GM18498 (cell line): ENCODE measurements at regions not wholly inside any gene's neighbourhood (a gene's known extent, or its start where the extent isn't known, plus 50 kb on each side); places are given as distances from the start of the nearest gene placed in this dataset.
"Not testable (repeated sequence)": the region's sequence is repeated elsewhere in the genome, so short reads cannot be mapped to it uniquely, and the experiment has no call there.

ENCODE experiments used
- ATAC-seq: cut with Tn5 transposase; IDR thresholded peaks from one replicate; pipeline ENCODE4 v1.9.1; 2021; ENCODE audit warnings: mild to moderate bottlenecking, moderate library complexity; ENCODE audit not compliant: unreplicated experiment

DNA sequence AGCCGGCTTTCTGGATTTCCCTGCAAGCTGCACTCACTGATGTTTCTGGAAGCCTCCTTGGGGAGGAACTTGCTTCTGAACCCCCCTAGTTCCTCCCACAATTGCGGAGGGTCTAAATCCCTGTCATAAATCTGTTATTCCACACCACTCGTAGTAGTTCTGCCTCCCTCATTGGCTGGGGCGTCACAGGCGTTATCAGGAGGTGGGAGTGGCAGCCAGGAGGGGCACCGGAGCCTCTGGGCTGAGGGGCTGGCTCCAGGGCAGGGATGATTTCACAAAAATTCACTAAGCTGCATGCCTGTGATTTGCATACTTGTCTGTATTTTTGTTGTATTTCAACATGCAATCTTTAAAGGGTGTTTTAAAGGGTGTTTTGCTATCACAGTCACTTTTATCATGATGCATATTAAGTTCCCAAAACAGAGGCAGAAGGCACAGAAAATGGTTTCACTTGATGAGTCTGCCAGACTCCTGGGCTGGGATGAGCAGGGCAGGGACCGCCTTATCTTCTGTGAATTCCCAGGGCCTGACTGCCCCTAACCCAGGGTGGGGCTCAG, 176.2 kb upstream of the FOXF1 start:
- no peak for ATAC-seq

DNA sequence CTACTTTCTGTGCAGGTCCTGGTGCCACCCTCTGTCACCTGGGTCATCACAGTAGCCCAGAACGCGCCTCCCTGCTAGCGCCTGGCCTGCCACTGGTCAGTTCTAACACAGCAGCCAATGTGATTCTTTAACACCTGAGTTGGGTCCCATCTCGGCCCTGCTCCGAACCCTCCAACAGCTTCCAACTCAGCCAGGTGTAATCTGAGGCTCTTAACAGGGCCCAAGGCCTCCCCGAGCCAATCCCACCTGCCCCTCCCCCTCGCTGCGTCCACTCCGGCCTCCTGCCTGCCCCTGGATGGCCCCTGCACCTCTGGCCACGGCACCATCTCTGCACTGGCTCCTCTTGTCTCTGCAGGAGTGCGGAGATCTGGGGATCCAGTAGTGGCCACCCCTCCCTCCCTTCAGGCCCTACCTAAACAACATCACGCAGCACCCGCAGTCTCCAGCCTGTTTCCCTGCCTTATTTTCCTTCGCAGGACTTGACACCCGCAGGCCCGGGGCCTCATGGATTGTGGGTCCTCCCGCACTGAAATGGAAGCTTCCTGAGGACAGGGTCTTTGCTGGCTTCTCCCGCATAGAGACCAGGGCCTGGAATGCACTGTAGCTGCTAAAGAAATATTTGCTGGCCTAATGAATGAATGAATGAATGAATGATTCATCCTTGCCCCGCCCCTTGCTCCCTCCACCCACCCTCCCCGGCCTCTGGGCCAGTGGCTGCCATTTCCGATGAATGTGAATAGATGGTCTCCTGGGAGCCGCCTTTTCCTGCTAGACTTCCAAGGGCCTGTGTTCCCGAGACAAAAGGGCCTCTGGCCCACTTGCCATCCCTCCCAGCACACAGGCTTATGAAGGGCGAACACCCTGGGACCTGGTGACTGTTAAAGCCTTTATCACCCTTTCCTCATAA, 174.8 kb upstream of the FOXF1 start:
- ATAC-seq: no peak

DNA sequence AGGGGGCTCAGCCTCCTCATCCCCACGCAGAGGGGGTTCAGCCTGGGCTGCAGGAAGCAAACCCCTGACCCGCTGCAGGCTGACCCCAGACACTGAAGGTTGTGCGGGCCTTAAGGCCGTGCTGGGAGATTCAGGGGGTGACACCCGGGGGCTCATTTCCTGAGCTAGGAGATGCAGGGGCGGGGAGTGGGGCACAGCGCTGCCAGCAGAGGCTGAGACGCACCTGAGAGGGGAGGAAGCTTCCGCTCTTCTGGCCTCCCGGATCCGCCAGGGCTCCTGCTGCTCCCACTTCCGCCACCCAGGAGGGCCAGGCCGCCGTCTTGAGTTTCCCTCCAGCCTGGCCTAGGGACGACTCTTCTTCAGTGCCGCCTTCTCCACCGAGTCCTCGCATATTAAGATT, 173.2 kb upstream of the FOXF1 start:
- no peak for ATAC-seq

DNA sequence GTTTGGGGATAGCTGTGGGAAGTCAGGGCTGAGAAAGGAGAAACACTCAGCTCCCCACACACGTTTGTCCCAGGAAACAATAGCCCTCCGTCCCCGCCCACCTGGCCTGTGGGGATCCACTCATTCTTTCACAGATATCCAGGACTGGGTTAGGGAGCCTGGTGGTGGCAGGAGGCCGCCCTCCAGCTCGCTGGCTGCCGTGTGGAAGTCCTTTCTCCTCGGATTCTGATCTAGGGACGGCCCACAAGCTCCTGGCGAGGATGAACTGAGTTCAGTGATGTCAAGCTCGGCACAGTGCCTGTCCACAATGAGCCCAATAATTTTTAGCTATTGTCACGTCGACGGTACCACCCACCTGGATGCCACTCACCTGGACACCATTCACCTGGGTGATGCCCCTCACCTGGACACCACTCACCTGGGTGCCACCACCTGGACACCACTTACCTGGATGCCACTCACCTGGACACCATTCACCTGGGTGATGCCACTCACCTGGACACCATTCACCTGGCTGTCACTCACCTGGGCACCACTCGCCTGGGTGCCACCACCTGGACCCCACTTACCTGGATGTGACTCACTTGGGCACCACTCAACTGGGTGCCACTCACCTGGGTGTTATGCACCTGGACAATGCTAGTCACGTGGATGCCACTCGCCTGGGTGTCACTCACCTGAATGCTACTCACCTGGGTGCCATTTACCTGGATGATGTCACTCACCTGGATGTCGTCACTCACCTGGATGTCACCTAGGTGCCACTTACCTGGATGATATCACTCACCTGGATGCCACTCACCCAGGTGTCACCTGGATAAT, 172.5 kb upstream of the FOXF1 start:
- ATAC-seq: no peak

DNA sequence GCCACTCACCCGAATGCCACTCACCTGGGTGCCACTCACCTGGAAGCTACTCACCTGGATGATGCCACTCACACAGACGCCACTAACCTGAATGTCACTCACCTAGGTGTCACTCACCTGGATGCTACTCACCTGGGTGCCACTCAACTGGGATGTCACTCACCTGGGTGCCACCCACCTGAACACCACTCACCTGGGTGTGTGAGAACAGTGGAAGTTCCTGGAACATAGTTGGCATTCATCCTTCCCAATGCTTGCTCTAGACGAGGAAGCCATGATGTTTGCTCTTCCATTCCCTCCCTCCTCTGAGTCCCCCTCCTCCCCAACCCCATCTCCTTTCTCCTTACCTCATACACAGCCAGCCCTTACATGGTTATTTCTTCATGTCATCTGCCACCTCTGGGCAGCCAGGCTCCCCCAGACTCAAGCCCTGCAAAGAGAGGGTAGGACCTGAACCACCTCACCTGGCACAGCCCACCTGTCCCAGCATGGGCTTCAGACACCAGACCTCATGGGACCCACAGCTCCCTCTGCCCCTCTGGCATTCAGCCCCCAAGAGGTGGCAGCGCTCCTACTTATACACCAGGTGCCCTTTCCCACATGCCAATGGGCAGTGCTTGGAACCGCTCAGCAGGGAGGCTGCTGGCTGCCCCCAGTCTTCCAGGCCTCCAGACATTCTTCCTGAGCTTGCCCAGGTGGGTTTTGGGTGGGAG, 171.8 kb upstream of the FOXF1 start:
- no peak for ATAC-seq

DNA sequence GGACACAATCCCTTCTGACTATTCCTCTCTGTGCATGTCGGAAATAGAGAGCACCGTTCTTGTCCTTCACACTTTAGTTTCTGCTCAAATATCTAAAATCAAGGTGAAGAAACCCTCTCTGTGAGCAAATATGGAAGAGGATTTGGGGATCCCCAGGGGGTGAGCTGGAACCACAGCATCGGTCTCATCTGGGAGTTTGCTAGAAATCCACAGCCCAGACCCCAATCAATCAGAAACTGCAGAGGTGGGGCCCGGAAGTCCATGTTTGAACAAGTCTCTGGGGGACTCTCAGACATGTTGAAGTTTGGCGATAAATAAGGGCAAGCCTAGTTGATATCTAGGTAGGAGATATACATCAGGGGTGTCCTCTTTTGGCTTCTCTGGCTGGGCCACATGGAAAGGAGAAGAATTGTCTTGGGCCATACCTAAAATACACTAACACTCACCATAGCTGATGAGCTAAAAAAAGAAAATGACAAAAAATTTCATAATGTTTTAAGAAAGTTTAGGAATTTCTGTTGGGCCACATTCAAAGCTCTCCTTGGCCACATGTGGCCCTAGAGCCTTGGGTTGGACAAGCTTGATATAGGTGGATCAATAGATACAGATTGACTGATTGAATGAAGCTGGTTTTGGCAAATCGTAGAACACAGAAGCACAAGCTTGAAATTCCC, 168.0 kb upstream of the FOXF1 start:
- no peak for ATAC-seq

DNA sequence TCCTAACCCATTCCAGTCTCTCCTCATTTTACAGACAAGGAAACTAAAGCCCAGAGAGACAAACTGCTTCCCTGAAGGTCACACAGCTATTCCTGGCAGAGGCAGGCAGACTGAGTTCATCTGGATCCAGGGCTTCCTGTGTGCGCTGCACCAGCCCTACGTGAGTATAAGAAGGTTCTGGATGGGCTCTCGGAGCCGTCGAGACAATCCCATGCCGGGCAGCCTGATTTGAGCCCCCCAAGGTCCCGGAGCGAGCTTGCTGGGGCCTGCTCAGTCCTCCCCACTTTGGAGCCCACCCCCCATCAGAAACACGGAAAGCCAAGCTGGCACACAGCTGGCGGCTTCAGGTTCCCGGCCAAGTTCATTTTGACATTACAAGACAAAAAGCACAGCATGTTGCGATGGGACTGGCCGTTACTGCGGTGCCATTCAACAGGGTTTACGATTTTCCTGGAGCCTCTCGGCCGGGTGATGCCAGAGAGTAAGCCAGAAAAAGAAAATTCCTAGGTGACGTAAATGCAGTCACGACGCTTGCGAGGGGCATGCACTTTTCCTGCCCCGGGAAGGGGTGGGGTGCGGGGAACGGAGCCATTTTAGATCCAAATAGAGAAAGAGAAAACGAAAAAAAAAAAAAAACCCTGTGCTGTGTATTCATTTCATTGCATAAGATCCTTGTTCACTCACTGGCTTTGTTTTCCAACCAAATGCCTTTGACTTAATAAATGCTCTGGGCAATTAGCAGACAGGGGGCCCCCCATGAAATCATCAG, 167.1 kb upstream of the FOXF1 start:
- no peak for ATAC-seq

DNA sequence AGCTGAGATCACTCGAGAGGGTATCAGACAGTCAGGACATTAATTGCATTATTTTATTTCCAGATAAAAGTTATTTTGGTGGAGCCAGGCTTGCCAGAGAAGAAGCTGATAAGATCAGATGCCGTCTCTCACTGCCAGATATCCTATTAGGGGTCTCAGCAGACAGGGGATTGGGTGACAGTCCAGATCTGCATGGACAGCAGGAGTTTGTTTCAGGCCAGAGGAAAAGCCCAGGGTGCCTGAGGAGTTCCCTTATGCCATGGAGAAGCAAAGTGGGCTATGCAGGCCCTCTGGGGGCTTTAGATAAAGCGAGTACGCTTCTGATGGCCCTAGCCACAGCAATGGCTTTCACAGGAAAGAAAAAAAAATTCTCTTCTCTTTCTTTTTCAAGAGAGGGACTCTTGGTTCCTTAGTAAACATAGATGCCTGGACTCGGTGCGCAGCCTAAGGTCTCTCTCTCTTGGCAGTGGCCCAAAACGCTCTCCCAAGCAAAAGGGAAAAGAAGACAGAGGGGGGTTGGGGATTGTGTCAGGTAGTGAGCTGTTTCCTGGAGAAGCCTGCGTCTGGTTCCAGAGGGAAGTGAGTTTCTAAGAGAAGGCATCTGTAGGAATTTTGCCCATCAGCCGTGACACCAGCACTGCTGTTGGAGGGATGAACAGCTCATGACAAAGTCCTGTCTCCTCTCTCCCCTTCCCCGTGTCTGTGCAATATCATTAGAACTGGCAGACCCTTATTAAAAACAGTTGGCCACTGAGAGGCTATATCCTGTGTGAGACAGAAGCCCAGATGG, 166.3 kb upstream of the FOXF1 start:
- ATAC-seq: no peak

DNA sequence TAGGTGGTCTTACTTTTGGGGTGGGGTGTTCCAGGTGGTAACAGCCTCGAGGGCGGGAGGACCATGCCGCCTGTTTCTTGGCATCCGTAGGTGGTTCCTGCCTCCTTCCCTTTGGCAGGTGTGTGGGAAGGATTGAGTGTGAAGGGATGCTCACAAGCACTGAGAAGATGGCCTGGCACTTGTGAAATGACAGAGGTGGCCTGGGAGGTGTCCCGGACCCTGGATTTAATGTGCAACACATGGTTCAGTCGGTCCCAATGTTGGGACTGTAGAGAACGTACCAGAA, 165.8 kb upstream of the FOXF1 start:
- ATAC-seq: no peak

DNA sequence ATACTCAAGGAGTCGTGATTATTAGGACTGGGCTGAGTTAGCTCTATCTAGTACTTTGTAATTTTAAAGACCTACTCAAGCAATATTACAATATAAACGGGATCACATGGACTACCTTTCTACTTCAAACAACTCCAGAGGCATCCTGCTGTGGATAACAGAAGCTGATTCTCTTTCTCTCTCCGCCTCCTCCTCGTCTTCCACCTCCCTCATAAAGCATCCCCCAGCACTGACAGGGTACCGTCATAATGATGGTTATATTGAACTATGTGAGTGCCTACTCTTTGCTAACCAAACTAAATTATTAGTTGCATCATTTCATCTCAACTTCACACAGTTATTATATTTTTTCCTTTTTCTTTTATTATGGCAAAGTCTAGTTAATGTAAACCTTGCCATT, 165.4 kb upstream of the FOXF1 start:
- no peak for ATAC-seq

DNA sequence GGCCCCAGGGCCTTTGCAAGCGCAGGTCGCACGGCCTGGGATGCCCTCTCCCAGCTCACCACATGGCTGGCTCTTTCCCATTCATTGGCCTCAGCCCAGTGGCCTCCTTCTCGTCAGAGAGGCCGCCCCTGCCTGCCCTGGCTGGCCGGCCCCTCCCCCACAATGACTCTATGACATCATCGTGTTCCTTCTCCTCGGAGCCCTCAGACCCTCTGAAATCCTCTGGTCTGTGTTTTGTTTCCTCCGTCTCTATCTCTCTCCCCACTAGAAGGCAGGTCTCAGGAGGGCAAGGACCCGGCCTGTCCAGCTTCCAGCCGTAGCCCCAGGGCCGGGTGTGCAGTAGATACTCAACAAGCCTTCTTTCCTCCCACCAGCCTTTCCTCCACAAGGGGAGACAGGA, 164.8 kb upstream of the FOXF1 start:
- no peak for ATAC-seq

DNA sequence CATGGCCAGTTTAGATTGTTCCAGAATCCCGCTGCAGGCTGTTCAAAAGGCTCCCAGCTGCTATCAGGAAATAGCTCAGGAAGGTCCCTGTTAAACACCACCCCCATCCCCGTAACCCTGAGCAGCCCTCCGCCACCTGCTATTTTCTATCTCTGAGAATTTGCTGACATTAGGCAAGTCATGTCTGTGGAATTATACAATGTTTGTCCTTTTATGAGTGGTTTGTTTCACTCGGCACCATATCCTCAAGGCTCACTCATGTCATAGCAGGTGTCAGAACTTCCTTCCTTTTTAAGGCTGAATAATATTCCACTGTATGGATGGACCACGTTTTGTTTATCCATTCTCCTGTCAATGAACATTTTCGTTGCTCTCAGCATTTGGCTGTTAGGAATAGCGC, 164.3 kb upstream of the FOXF1 start:
- ATAC-seq: no peak

DNA sequence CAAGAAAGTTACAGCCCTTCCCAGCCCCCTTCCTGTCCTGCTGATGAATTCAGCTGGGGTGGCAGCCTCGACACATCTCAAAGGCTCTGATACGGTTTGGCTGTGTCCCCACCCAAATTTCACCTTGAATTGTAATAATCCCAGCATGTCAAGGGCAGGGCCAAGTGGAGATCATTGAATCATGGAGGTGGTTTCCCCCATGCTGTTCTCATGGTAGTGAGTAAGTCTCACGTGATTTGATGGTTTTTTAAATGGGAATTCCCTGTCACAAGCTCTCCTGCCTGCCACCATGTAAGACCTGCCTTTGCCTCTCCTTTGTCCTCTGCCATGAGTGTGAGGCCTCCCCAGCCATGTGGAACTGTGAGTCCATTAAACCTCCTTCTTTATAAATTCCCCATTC, 163.2 kb upstream of the FOXF1 start:
- ATAC-seq: no peak

DNA sequence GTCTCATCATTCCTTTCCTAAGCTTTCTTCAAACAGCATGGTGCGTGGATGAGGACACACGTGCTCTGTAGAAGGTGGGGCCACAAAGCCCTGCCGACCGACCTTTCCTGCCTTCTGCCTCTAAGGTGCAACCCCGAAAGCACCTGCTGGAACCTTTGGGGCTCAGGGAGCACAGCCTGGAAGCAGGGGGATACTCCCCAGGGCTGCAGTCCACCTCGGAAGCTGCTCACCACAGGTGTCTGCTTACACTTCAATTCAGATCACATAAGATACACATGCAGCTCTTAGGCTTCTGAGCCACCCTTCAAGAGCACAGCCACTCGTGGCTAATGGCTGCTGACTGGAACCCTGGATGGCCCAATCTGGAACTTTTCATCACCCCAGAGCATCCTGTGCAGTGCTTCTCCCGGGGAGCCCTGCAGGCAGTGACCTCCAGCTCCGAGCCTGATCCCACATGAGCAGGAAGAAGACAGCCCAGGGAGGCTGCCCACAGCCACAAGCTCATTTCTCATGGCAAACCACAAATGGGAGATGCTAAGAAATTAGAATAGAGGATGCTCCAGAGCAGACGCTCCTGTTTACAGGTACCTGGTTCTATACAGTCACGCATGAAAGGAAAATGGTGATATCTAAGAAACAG, 162.3 kb upstream of the FOXF1 start:
- no peak for ATAC-seq

DNA sequence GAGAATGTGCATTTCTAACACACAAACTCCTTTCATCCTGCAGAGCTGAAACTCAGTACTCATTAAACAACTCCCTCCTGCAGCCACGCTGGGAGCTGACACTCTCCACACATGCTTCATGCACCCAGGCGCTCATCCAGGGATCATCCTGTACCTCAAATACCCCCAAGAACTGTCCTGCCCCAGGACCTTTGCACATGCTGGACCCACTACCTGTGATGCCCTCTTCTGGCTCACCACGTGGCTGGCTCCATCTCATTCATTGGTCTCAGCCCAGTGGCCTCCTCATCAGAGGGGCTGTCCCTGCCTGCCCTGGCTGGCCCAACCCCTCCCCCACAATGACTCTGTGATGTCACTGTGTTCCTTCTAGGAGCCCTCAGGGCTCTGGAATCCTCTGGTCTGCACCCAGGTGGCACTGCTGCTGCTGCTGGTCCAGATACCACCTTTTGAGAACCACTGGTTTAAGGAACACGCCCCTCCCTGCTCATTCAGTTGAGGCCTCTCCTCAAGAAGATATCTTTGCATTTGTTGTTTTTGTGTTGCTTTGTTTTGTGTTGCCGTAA, 160.9 kb upstream of the FOXF1 start:
- no peak for ATAC-seq

DNA sequence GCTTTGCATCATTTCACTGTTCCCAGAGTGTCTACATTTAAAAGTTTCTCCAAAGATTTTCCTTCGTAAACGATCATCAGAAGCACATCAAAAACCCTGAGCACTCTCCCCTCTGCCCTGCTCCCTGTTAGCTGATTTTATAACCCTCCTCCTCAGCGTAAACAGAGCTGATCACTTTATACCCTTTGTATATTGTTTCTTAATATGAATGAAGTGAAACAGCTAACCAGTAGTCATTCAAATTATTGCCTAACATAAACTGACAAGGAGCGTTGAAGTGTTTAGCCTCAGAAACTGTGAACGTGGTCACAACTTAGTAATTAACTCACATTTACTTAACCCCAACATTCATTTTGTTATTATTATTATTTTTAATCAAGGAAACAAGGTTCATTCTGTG, 160.0 kb upstream of the FOXF1 start:
- no peak for ATAC-seq

DNA sequence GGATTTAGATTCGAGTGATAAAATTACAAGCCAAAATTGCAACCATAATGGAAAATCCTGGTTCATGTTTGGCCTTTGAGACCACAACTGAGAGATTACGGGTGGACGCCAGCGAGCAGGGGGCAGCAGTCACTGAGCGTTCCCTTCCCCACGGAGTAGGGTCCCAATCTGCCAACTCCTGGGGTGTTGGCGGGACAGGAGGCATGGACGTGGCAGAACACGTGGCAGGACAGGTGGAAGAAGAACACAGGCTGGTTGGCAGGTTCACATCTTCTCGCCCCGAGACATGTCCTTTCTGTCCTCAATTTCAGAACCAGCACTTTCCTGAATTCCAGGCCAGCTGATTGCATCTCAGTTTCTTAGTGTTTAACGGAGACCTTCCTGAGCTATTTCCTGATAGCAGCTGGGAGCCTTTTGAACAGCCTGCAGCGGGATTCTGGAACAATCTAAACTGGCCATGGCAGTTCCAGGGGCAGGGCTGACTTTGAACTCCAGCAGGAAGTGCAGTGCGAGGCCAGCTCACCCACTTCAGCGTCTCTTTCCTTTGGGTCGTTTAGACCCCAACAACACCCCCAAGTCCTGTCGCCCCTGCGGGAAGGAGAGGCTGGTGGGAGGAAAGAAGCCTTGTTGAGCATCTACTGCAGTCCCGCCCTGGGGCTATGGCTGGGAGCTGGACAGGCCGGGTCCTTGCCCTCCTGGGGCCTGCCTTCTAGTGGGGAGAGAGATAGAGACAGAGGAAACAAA, 159.1 kb upstream of the FOXF1 start:
- ATAC-seq: no peak

DNA sequence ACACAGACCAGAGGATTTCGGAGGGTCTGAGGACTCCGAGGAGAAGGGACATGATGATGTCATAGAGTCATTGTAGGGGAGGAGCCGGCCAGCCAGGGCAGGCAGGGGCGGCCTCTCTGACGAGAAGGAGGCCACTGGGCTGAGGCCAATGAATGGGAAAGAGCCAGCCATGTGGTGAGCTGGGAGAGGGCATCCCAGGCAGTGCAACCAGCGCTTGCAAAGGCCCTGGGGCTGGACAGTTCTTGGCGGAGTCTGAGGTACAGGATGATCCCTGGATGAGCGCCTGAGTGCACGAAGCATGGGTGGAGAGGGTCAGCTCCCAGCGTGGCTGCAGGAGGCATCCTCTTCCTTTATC, 158.6 kb upstream of the FOXF1 start:
- ATAC-seq: not testable (repeated sequence)
